Nephron (organoid): ENCODE measurements at regions not wholly inside any gene's neighbourhood (a gene's known extent, or its start where the extent isn't known, plus 50 kb on each side); places are given as distances from the start of the nearest gene placed in this dataset.

Experiments used
- H3K27ac Mint-ChIP-seq, 3 experiments: 2 replicates each; pipeline ENCODE4 v1.8.0; 2020; ENCODE audit warnings: mixed read lengths in 3 of 3, mild to moderate bottlenecking in 2 of 3, moderate library complexity in 1 of 3
- H3K27me3 Mint-ChIP-seq: 2 replicates; pipeline ENCODE4 v1.8.0; 2021; ENCODE audit warnings: low read depth, mild to moderate bottlenecking, moderate library complexity, mixed read lengths
- H3K36me3 Mint-ChIP-seq: 2 replicates; pipeline ENCODE4 v1.8.0; 2020; ENCODE audit warnings: low read depth, mixed read lengths
- H3K4me1 Mint-ChIP-seq: 2 replicates; pipeline ENCODE4 v1.8.0; 2020; ENCODE audit warnings: mixed read lengths
- H3K4me3 Mint-ChIP-seq, 3 experiments: 2 replicates each; pipeline ENCODE4 v1.8.0; 2020; ENCODE audit warnings: mild to moderate bottlenecking in 3 of 3, mixed read lengths in 3 of 3, moderate library complexity in 2 of 3
- H3K9me3 Mint-ChIP-seq: 2 replicates; pipeline ENCODE4 v1.8.0; 2020; ENCODE audit warnings: mixed read lengths
- CTCF ChIP-seq, 3 experiments: fragments of 200-600 bp; sonication (generic); IDR thresholded peaks; one replicate each; pipeline ENCODE4 v1.5.0; 2021; ENCODE audit warnings: antibody characterized with exemption in 3 of 3; ENCODE audit not compliant: unreplicated experiment in 3 of 3

- Mint-ChIP-seq H3K36me3 (peaks cover 3% of the 10 kb centered on the region), H3K9me3 (peaks cover 8% of the 10 kb centered on the region), H3K27me3 (peaks cover under 1% of the 10 kb centered on the region), H3K4me3 (no peak overlapping the region), H3K4me1 (peaks cover 4% of the 10 kb centered on the region), H3K27ac (no peak overlapping the region)
- TF ChIP-seq CTCF (IDR thresholded peaks at IDR 0.05; ENCODE audit: unreplicated experiment in 3 of 3), result no peak
Measured at GRCh38 chr7:417625-417889, 102.1 kb downstream of the PDGFA start.

GRCh38 chr7:417973-418601 lies 101.6 kb downstream of the PDGFA start:
- peaks cover 3% of the 10 kb centered on the region for H3K36me3 Mint-ChIP-seq
- H3K4me3 Mint-ChIP-seq, result no peak overlapping the region
- peaks cover 8% of the 10 kb centered on the region for H3K9me3 Mint-ChIP-seq
- H3K4me1 Mint-ChIP-seq, result peaks cover 4% of the 10 kb centered on the region
- H3K27ac Mint-ChIP-seq, result peak overlapping the region in 1 of 3 experiments; percentile 24
- TF ChIP-seq CTCF (IDR thresholded peaks at IDR 0.05; ENCODE audit: unreplicated experiment in 3 of 3), result no peak
- no peaks in the 10 kb centered on the region for H3K27me3 Mint-ChIP-seq

- H3K36me3 Mint-ChIP-seq, result peaks cover 3% of the 10 kb centered on the region
Measured at GRCh38 chr7:418636-419280, 100.9 kb downstream of the PDGFA start.

GRCh38 chr7:420142-421093 lies 99.2 kb downstream of the PDGFA start:
- TF ChIP-seq CTCF (IDR thresholded peaks at IDR 0.05; ENCODE audit: unreplicated experiment in 3 of 3), result no peak
- Mint-ChIP-seq H3K9me3 (peaks cover 10% of the 10 kb centered on the region), H3K4me1 (peaks cover 4% of the 10 kb centered on the region), H3K36me3 (peaks cover 3% of the 10 kb centered on the region), H3K4me3 (no peak overlapping the region), H3K27ac (no peak overlapping the region), H3K27me3 (no peaks in the 10 kb centered on the region)

More at GRCh38 chr7:418636-419280, 100.9 kb downstream of the PDGFA start:
- Mint-ChIP-seq H3K4me1 (peaks cover 4% of the 10 kb centered on the region), H3K27me3 (no peaks in the 10 kb centered on the region), H3K27ac (peak overlapping the region in 1 of 3 experiments; percentile 24), H3K4me3 (no peak overlapping the region), H3K9me3 (peaks cover 8% of the 10 kb centered on the region)
- TF ChIP-seq CTCF (IDR thresholded peaks at IDR 0.05; ENCODE audit: unreplicated experiment in 3 of 3), result no peak

GRCh38 chr7:421136-421991 lies 98.3 kb downstream of the PDGFA start:
- peaks cover 10% of the 10 kb centered on the region for H3K9me3 Mint-ChIP-seq
- H3K27me3 Mint-ChIP-seq, result peaks cover 4% of the 10 kb centered on the region
- no peak for TF ChIP-seq CTCF (IDR thresholded peaks at IDR 0.05; ENCODE audit: unreplicated experiment in 3 of 3)
- peaks cover 3% of the 10 kb centered on the region for H3K36me3 Mint-ChIP-seq
- peaks cover 4% of the 10 kb centered on the region for H3K4me1 Mint-ChIP-seq
- H3K27ac Mint-ChIP-seq, result no peak overlapping the region
- H3K4me3 Mint-ChIP-seq, result no peak overlapping the region
